GM12865 (cell line): ENCODE measurements at regions not wholly inside any gene's neighbourhood (a gene's known extent, or its start where the extent isn't known, plus 50 kb on each side); places are given as distances from the start of the nearest gene placed in this dataset.
"Not testable (repeated sequence)": the region's sequence is repeated elsewhere in the genome, so short reads cannot be mapped to it uniquely, and the experiment has no call there.

Experiments
- DNase-seq: peaks from one replicate; pipeline ENCODE4 v3.0.0; 2010; ENCODE audit warnings: low read depth
- H3K4me3 ChIP-seq: 2 replicates; pipeline ENCODE4 v1.5.1; 2011; ENCODE audit warnings: mild to moderate bottlenecking, low read depth, low read length, control low read depth
- TF ChIP-seq, protein P1 (sequence below): IDR thresholded peaks from 2 replicates; pipeline ENCODE4 v1.5.1; 2011; ENCODE audit warnings: low read length, control low read depth, low read depth, inconsistent platforms; ENCODE audit not compliant: insufficient read depth; ENCODE audit errors: missing control alignments

GRCh38 chr2:8602809-8603208 lies 79.0 kb upstream of the ID2 start:
- no peak overlapping the region for H3K4me3 ChIP-seq
- TF ChIP-seq, protein P1, sequence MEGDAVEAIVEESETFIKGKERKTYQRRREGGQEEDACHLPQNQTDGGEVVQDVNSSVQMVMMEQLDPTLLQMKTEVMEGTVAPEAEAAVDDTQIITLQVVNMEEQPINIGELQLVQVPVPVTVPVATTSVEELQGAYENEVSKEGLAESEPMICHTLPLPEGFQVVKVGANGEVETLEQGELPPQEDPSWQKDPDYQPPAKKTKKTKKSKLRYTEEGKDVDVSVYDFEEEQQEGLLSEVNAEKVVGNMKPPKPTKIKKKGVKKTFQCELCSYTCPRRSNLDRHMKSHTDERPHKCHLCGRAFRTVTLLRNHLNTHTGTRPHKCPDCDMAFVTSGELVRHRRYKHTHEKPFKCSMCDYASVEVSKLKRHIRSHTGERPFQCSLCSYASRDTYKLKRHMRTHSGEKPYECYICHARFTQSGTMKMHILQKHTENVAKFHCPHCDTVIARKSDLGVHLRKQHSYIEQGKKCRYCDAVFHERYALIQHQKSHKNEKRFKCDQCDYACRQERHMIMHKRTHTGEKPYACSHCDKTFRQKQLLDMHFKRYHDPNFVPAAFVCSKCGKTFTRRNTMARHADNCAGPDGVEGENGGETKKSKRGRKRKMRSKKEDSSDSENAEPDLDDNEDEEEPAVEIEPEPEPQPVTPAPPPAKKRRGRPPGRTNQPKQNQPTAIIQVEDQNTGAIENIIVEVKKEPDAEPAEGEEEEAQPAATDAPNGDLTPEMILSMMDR, result no peak
- DNase-seq, result peak; percentile 51

DNA sequence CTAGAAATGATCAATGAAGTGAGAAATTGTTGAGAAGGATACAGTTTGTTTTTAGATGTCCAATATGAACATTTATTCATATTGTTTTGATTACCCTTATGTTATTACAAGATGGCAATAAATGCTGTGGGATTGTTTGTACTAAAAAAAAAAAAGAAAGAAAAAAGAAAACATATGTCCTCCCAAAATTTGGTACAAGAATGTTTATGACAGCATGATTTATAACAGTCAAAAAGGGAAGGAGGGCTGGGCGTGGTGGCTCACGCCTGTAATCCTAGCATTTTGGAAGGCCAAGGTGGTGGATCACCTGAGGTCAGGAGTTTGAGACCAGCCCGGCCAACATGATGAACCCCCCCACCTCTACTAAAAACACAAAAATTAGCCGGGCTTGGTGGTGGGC lies 78.5 kb upstream of the ID2 start:
- DNase-seq, H3K4me3 ChIP-seq: not testable (repeated sequence)

DNA sequence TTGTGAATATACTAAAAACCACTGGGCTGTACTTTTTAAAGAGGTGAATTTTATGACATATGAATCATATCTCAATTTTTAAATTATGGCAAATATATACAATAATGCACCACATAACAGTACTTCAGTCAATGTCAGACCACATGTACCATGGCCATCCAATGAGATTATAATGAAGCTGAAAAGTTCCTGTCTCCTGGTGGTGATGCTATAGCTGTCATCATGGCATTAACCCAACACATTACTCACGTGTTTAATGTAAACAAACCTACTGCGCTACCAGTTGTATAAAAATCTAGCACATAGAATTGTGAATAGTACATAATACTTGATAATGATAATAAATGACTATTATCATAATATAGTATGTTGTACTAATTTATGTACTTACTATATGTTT lies 77.6 kb upstream of the ID2 start:
- TF ChIP-seq, protein P1, result no peak
- no peak for DNase-seq

GRCh38 chr2:8605351-8606065 lies 76.3 kb upstream of the ID2 start:
- no peak overlapping the region for H3K4me3 ChIP-seq
- TF ChIP-seq, protein P1, result no peak
- DNase-seq, result no peak

More for the DNA sequence above, 77.6 kb upstream of the ID2 start:
- no peak overlapping the region for H3K4me3 ChIP-seq

GRCh38 chr2:8606226-8606625 lies 75.6 kb upstream of the ID2 start:
- DNase-seq, result peak; percentile 93
- no peak overlapping the region for H3K4me3 ChIP-seq
- TF ChIP-seq, protein P1, result no peak

- H3K4me3 ChIP-seq, result no peak overlapping the region
- TF ChIP-seq, protein P1, result no peak
- DNase-seq, result peak; percentile 51
Measured at GRCh38 chr2:8606649-8607550, 75.0 kb upstream of the ID2 start.

DNA sequence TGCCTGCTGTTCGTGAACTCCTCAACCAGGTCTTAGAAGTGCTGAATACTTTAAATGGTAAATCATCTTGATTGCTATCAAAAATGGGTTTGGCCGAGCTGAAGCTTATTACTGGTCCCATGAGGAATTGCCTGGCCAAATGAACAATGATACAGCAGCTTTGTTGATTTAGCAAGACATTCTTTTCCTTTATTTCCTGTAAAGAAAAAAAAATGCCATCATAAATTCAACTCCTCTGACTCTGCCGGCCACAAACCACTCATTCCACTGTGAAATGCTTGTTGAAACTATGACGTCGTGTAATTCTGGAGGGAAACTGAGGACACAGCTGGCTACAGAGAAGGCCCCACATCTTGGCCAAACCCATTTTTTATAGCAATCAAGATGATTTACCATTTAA lies 74.2 kb upstream of the ID2 start:
- no peak overlapping the region for H3K4me3 ChIP-seq
- TF ChIP-seq, protein P1, result no peak
- DNase-seq, result no peak
